Retinal pigment epithelial cell (primary cell): ENCODE measurements at regions not wholly inside any gene's neighbourhood (a gene's known extent, or its start where the extent isn't known, plus 50 kb on each side); places are given as distances from the start of the nearest gene placed in this dataset.
A peak's percentile ranks its signal among the peaks of the same experiment; 100 is the strongest.
"Not testable (repeated sequence)": the region's sequence is repeated elsewhere in the genome, so short reads cannot be mapped to it uniquely, and the experiment has no call there.

Source experiments
- DNase-seq: peaks from one replicate; pipeline ENCODE4 v3.0.0-alpha.2; 2010; ENCODE audit warnings: low read depth
- H3K4me3 ChIP-seq: 2 replicates; pipeline ENCODE4 v1.5.1; 2011; ENCODE audit warnings: mild to moderate bottlenecking, low read length, control low read depth, moderate library complexity
- CTCF ChIP-seq: conservative IDR thresholded peaks from 2 replicates; pipeline ENCODE4 v1.5.1; 2011; ENCODE audit warnings: low read depth, low read length, control low read depth, inconsistent platforms

DNA sequence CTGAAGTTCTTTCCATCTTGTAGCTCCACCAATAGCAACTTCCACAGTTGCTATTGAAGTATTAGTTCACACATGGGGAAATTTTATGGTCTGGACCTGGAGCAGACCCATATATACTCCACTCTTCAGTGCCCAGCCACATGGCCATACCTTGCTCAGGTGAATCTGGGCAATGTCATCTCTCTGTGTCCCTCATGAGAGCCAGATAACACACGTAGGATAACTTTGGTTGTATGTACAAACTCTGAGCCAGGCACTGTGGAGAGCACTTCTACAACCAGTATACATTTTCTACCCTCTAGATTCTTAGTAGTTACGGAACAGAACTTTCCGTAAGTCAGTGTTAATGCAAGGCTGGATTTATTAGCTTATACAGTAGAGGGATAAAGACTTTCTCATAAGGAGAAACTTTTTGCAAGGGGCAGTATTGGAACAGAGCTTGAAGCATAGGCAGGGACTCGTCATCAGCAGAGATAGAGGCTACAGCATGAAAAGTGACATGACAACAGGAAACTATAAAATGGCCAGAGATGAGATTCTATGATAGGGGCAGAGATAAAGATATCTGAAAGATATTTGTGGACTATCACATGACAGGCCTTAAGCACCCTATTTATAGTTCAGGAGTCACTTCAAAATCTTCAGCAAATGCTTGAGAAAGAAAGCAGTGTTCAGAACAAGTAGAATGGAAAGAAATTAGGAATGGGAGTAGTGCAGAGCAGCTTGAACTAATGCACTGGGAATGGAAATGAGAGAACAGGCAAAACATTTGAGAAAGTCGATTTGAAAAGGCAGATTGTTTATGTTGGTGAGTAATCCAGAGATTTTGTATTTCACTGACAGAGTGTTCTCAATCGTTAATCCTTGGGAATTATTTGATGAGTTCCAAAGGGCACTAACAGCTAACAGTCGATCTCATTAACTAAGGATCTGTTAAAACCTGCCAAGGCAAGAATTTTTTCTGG lies 481.8 kb downstream of the USP25 start:
- TF ChIP-seq CTCF, result no peak
- H3K4me3 ChIP-seq, result no peak overlapping the region
- DNase-seq, result peak; percentile 89

GRCh38 chr21:16213518-16213917 lies 483.7 kb downstream of the USP25 start:
- no peak overlapping the region for H3K4me3 ChIP-seq
- no peak for TF ChIP-seq CTCF
- no peak for DNase-seq

DNA sequence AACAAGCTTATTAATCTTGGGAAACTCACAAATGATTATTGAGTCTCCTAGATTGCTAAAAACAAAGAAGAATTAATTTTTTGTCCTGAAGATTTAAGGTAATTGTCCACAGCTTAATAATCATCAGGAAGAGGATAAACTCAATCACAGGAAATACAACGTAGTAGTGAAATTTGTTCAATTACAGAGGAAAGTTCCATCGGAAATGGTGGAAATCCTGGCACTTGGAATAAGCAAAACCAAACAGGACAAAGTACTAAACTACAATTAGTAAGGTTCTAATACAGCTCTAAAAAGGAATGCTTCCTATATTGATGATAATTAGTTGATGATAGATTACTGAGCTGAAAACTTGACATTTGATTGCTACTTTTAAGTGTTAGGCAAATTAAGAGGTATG lies 485.4 kb downstream of the USP25 start:
- no peak for DNase-seq
- no peak for TF ChIP-seq CTCF
- H3K4me3 ChIP-seq, result no peak overlapping the region

DNA sequence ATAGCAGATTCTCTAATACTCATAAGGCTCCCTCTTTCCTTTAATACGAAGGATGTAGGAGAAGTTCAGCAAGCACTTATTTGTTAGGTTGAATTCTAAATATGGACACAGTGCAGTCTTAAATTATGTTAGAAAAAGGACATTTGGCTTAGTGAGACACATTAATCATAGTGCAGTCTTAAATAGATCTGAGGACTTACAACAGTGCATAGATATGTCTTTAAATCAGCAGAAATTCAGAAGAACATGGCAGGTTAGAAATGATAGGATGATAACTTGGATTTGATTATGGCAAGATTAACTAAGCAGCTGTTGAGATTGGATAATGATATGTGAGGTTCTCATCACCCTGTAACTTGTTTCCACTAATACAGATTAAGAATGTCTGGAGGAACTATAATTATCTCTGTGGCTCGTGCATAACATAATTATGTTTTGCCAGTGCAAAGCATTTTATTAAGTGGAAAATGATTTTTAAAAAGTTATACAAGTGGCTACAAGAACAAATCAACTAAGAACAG lies 485.9 kb downstream of the USP25 start:
- TF ChIP-seq CTCF, result no peak
- no peak for DNase-seq
- no peak overlapping the region for H3K4me3 ChIP-seq

GRCh38 chr21:16216288-16216962 lies 486.6 kb downstream of the USP25 start:
- H3K4me3 ChIP-seq, result no peak overlapping the region
- DNase-seq, result no peak
- no peak for TF ChIP-seq CTCF

GRCh38 chr21:16218682-16219343 lies 489.0 kb downstream of the USP25 start:
- no peak for DNase-seq
- no peak overlapping the region for H3K4me3 ChIP-seq
- no peak for TF ChIP-seq CTCF

- H3K4me3 ChIP-seq, DNase-seq: not testable (repeated sequence)
Observed at GRCh38 chr21:16224756-16225155, 495.0 kb downstream of the USP25 start.
